ENCODE measurements at regions not wholly inside any gene's neighbourhood (a gene's known extent, or its start where the extent isn't known, plus 50 kb on each side); places are given as distances from the start of the nearest gene placed in this dataset.

DNA sequence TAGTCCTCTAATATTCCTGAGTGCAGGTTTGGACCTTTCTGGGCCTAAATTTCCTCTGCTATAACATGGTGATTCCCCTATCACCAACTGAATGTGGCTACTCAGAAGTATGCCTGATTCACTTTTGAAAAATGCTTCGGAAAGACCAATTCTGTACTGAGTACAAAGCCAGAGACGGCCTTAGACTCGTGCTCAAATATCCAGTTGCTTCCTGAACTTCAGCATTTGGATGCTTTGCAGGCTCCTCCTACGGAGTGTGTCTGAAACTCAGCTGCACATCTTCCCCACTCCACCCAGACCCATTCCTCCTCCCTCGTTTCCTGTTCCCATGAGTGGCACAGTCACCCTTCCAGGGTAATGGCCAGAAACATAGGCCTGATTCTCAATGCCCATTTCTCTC, 98.4 kb upstream of the GADD45A start:
- H3K27ac ChIP-seq (ENCODE audit: low read depth, low read length), result no peak overlapping the region
- H2BK120ac ChIP-seq (replicated peaks; ENCODE audit: low read depth, low read length), result no peak overlapping the region
- H4K8ac ChIP-seq (ENCODE audit: extremely low read depth, insufficient read depth, low read length), result no peak overlapping the region
- no peak overlapping the region for H3K4me3 ChIP-seq (ENCODE audit: extremely low read depth in 1 of 4, insufficient read depth in 2 of 4, low read depth in 3 of 4, low read length in 4 of 4)
- H4K20me1 ChIP-seq (replicated peaks in 1 of 2; ENCODE audit: control insufficient read depth in 1 of 2, insufficient read depth in 2 of 2, low read length in 2 of 2), result no peaks in the 10 kb centered on the region
- peaks cover 0 to 4% (median 0%) of the 10 kb centered on the region in 4 experiments; a peak in 2 of 7 replicates for H3K27me3 ChIP-seq (replicated peaks in 1 of 4; ENCODE audit: control insufficient read depth in 3 of 4, extremely low read depth in 1 of 4, insufficient read depth in 3 of 4, low read length in 3 of 4)
- no peak overlapping the region for H4K5ac ChIP-seq (ENCODE audit: insufficient read length, low read depth, low read length)
- no peaks in the 10 kb centered on the region for H3K79me1 ChIP-seq (ENCODE audit: low read depth, low read length)
- CTCF ChIA-PET (ENCODE audit: partially characterized antibody), result interaction anchor here (0.7 to 1.0 kb wide), 2 partner anchors 69 to 185 kb away, joined by 3 read pairs; no protein-coding TSS in a partner anchor
- no peak overlapping the region for H3K4ac ChIP-seq (replicated peaks; ENCODE audit: insufficient read length, low read depth, low read length)
- no peaks in the 10 kb centered on the region for H3K36me3 ChIP-seq (ENCODE audit: control insufficient read depth in 2 of 4, insufficient read depth in 4 of 4, low read length in 3 of 4)
- H3K9me3 ChIP-seq (ENCODE audit: insufficient read depth in 2 of 2, low read depth in 1 of 2, low read length in 1 of 2), result no peaks in the 10 kb centered on the region
- POLR2A ChIA-PET (ENCODE audit: partially characterized antibody), result no interaction called here
- H2AK5ac ChIP-seq (ENCODE audit: low read depth, low read length), result no peak overlapping the region
- no peak overlapping the region for H3K56ac ChIP-seq (replicated peaks; ENCODE audit: insufficient read length, low read depth, low read length)
- no peak overlapping the region for H3K18ac ChIP-seq (ENCODE audit: extremely low read depth, low read length)
- no peak overlapping the region for H4K91ac ChIP-seq (replicated peaks; ENCODE audit: insufficient read length, low read length)
- H3K79me2 ChIP-seq (ENCODE audit: control insufficient read depth in 1 of 2, insufficient read depth in 2 of 2, low read length in 2 of 2), result no peaks in the 10 kb centered on the region
- H2BK12ac ChIP-seq (ENCODE audit: low read depth, low read length), result no peak overlapping the region
- DNase-seq (ENCODE audit: low read depth in 1 of 2, low spot score in 2 of 2) (no peak), FAIRE-seq (no peak)
- peaks cover 2% of the 10 kb centered on the region; the same call in 1 of the 2 replicates for H3K23me2 ChIP-seq (ENCODE audit: low read depth, low read length)
- H3K4me1 ChIP-seq (replicated peaks in 1 of 4; ENCODE audit: control insufficient read depth in 3 of 4, insufficient read depth in 4 of 4, low read length in 3 of 4), result peaks cover 0 to 7% (median 2%) of the 10 kb centered on the region in 4 experiments; a peak in 2 of 7 replicates
- H3K9ac ChIP-seq (replicated peaks in 1 of 4; ENCODE audit: extremely low read depth in 1 of 4, low read depth in 3 of 4, low read length in 3 of 4), result no peak overlapping the region
- no peak overlapping the region for H3K23ac ChIP-seq (ENCODE audit: insufficient read length)
- 86% methylated on average over 5 of the region's 5 CpGs; no CpG with 5 or more reads in 1 of the 2 experiments for whole genome bisulfite sequencing, 2 experiments (ENCODE audit: extremely low coverage in 1 of 2, insufficient coverage in 1 of 2, insufficient read length in 1 of 2, insufficient replicate concordance in 2 of 2, low coverage in 1 of 2, low lambda C conversion rate in 2 of 2, missing lambda C conversion rate in 1 of 2)
- no peak overlapping the region for H3K4me2 ChIP-seq (ENCODE audit: insufficient read depth in 1 of 2, low read depth in 2 of 2, low read length in 2 of 2)
- no peak overlapping the region for H2BK15ac ChIP-seq (ENCODE audit: low read length)
- no peak overlapping the region for H3K14ac ChIP-seq (ENCODE audit: insufficient read length)
- no peak overlapping the region for H2AFZ ChIP-seq (ENCODE audit: low read length)
- no peak overlapping the region for H2BK20ac ChIP-seq (ENCODE audit: low read length)
- H2BK5ac ChIP-seq (ENCODE audit: low read depth, low read length), result no peak overlapping the region
- TF ChIP-seq RXRA (IDR thresholded peaks at IDR 0.05; ENCODE audit: insufficient read depth, low read depth, low read length) (no peak), PHF8 (conservative IDR thresholded peaks at IDR 0.05; ENCODE audit: low read depth, low read length) (no peak), HDAC6 (IDR thresholded peaks at IDR 0.05; ENCODE audit: low read depth, low read length) (no peak), CBX8 (IDR thresholded peaks at IDR 0.05; ENCODE audit: borderline replicate concordance, low read depth, low read length) (no peak), TAF1 (IDR thresholded peaks at IDR 0.05; ENCODE audit: low read depth, low read length) (no peak), GTF2F1 (IDR thresholded peaks at IDR 0.05; ENCODE audit: borderline replicate concordance, low read depth, low read length) (no peak), KDM4A (IDR thresholded peaks at IDR 0.05; ENCODE audit: low read depth, low read length, severe bottlenecking) (no peak), RFX5 (IDR thresholded peaks at IDR 0.05; ENCODE audit: borderline replicate concordance, low read depth, low read length) (no peak), POU5F1 (IDR thresholded peaks at IDR 0.05; ENCODE audit: low read depth, low read length) (no peak), TCF12 (IDR thresholded peaks at IDR 0.05; ENCODE audit: low read depth, low read length) (no peak), HDAC2 (IDR thresholded peaks at IDR 0.05; ENCODE audit: borderline replicate concordance in 1 of 2, low read depth in 2 of 2, low read length in 2 of 2) (no peak), TBP (IDR thresholded peaks at IDR 0.05; ENCODE audit: low read depth, low read length) (no peak), TEAD4 (IDR thresholded peaks at IDR 0.05; ENCODE audit: low read depth, low read length) (no peak), SIX5 (IDR thresholded peaks at IDR 0.05; ENCODE audit: low read depth, low read length) (no peak), CREB1 (IDR thresholded peaks at IDR 0.05) (no peak)

Measured in H1 (cell line).